SW480 (cell line): ENCODE measurements at regions not wholly inside any gene's neighbourhood (a gene's known extent, or its start where the extent isn't known, plus 50 kb on each side); places are given as distances from the start of the nearest gene placed in this dataset.
A peak's percentile ranks its signal among the peaks of the same experiment; 100 is the strongest.

Experiments used
- DNase-seq: peaks from one replicate; pipeline ENCODE4 v3.0.0-alpha.2; 2016; ENCODE audit warnings: low spot score

- DNase-seq: no peak
Observed at GRCh38 chr9:105861972-105862371, 167.6 kb downstream of the TMEM38B start.

GRCh38 chr9:105864248-105864898, 170.0 kb downstream of the TMEM38B start:
- no peak for DNase-seq

- no peak for DNase-seq
Observed at GRCh38 chr9:105865285-105865684, 170.9 kb downstream of the TMEM38B start.

- no peak for DNase-seq
Observed at GRCh38 chr9:105871540-105871939, 177.2 kb downstream of the TMEM38B start.

- DNase-seq: no peak
Observed at GRCh38 chr9:105873801-105874200, 179.5 kb downstream of the TMEM38B start.

- no peak for DNase-seq
Observed at GRCh38 chr9:105877721-105878120, 183.4 kb downstream of the TMEM38B start.

GRCh38 chr9:105879181-105879580, 184.8 kb downstream of the TMEM38B start:
- no peak for DNase-seq

- DNase-seq: no peak
Observed at GRCh38 chr9:105880517-105880916, 186.2 kb downstream of the TMEM38B start.

GRCh38 chr9:105881021-105881420, 186.7 kb downstream of the TMEM38B start:
- no peak for DNase-seq

GRCh38 chr9:105881654-105882349, 187.5 kb downstream of the TMEM38B start:
- DNase-seq: peak; percentile 64

- no peak for DNase-seq
Observed at GRCh38 chr9:105883847-105884246, 189.5 kb downstream of the TMEM38B start.

GRCh38 chr9:105884416-105884815, 190.1 kb downstream of the TMEM38B start:
- no peak for DNase-seq

GRCh38 chr9:105886136-105886535, 191.8 kb downstream of the TMEM38B start:
- no peak for DNase-seq

GRCh38 chr9:105887679-105888078, 193.3 kb downstream of the TMEM38B start:
- no peak for DNase-seq

- DNase-seq: no peak
Observed at GRCh38 chr9:105890046-105890822, 195.9 kb downstream of the TMEM38B start.

- DNase-seq: no peak
Observed at GRCh38 chr9:105900123-105900522, 205.8 kb downstream of the TMEM38B start.

- peak; percentile 40 for DNase-seq
Observed at GRCh38 chr9:105901514-105902109, 207.3 kb downstream of the TMEM38B start.

- DNase-seq: no peak
Observed at GRCh38 chr9:105908069-105908468, 213.7 kb downstream of the TMEM38B start.

GRCh38 chr9:105911104-105911911, 217.0 kb downstream of the TMEM38B start:
- DNase-seq: peak; percentile 9

- no peak for DNase-seq
Observed at GRCh38 chr9:105912157-105912862, 218.0 kb downstream of the TMEM38B start.
